ENCODE measurements at regions not wholly inside any gene's neighbourhood (a gene's known extent, or its start where the extent isn't known, plus 50 kb on each side); places are given as distances from the start of the nearest gene placed in this dataset.

- TF ChIP-seq SP1 (IDR thresholded peaks at IDR 0.05) (no peak), ELF4 (IDR thresholded peaks at IDR 0.05) (no peak), FOXM1 (IDR thresholded peaks at IDR 0.05; ENCODE audit: borderline replicate concordance) (no peak), NFRKB (IDR thresholded peaks at IDR 0.05) (no peak), HDGF (IDR thresholded peaks at IDR 0.05; ENCODE audit: borderline replicate concordance) (no peak), FOXA1 (IDR thresholded peaks at IDR 0.05) (no peak)
- TF ChIP-seq, protein P1, sequence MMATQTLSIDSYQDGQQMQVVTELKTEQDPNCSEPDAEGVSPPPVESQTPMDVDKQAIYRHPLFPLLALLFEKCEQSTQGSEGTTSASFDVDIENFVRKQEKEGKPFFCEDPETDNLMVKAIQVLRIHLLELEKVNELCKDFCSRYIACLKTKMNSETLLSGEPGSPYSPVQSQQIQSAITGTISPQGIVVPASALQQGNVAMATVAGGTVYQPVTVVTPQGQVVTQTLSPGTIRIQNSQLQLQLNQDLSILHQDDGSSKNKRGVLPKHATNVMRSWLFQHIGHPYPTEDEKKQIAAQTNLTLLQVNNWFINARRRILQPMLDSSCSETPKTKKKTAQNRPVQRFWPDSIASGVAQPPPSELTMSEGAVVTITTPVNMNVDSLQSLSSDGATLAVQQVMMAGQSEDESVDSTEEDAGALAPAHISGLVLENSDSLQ (IDR thresholded peaks at IDR 0.05) = no peak
These were observed 589.8 kb upstream of the CDH5 start for GRCh38 chr16:65776639-65777183.

Data from HEK293T (cell line).